Keratinocyte (primary cell): ENCODE measurements at regions not wholly inside any gene's neighbourhood (a gene's known extent, or its start where the extent isn't known, plus 50 kb on each side); places are given as distances from the start of the nearest gene placed in this dataset.

Experiments used
- DNase-seq: peaks from one replicate; pipeline ENCODE4 v3.0.0-alpha.2; 2011; ENCODE audit warnings: low read depth, missing footprints, low spot score
- FAIRE-seq: peaks from 2 replicates; lab custom pipeline; 2011; peaks lifted over from hg19 to GRCh38; lab: Jason Lieb, UNC
- H2AFZ ChIP-seq: 2 replicates; pipeline ENCODE4 v1.6.0; 2012; ENCODE audit warnings: low read length, control low read depth, inconsistent platforms; ENCODE audit not compliant: control insufficient read depth
- H3K27ac ChIP-seq: 2 replicates; pipeline ENCODE4 v1.5.1; 2011; ENCODE audit warnings: low read length; ENCODE audit not compliant: control insufficient read depth, insufficient read depth
- H3K27me3 ChIP-seq: 3 replicates; pipeline ENCODE4 v1.6.0; 2011; ENCODE audit warnings: low read length; ENCODE audit not compliant: control insufficient read depth, insufficient read depth; ENCODE audit errors: extremely low read depth
- H3K36me3 ChIP-seq, 2 experiments: 2 replicates in 1 of 2; 3 replicates in 1 of 2; pipeline ENCODE4 v1.5.1; 2011; ENCODE audit warnings: low read length in 2 of 2, mild to moderate bottlenecking in 1 of 2; ENCODE audit not compliant: control insufficient read depth in 2 of 2, insufficient read depth in 2 of 2; ENCODE audit errors: extremely low read depth in 1 of 2
- H3K4me1 ChIP-seq: 3 replicates; pipeline ENCODE4 v1.5.1; 2011; ENCODE audit warnings: low read length; ENCODE audit not compliant: control insufficient read depth, insufficient read depth; ENCODE audit errors: extremely low read depth
- H3K4me2 ChIP-seq: 3 replicates; pipeline ENCODE4 v1.6.0; 2011; ENCODE audit warnings: low read depth, low read length; ENCODE audit not compliant: control insufficient read depth, insufficient read depth; ENCODE audit errors: extremely low read depth
- H3K4me3 ChIP-seq, 3 experiments: fragments of 200-600 bp in 1 of 3; sonication (generic) in 1 of 3; 2 replicates in 2 of 3; 3 replicates in 1 of 3; pipeline ENCODE4 v1.5.1; 2011 to 2016; ENCODE audit warnings: low read length in 3 of 3, mild to moderate bottlenecking in 3 of 3, control low read depth in 2 of 3, inconsistent platforms in 1 of 3, low read depth in 1 of 3, mixed read lengths in 1 of 3, mixed run types in 1 of 3, moderate library complexity in 1 of 3; ENCODE audit not compliant: control insufficient read depth in 2 of 3, insufficient read depth in 2 of 3; ENCODE audit errors: extremely low read depth in 1 of 3
- H3K79me2 ChIP-seq: 2 replicates; pipeline ENCODE4 v1.6.0; 2012; ENCODE audit warnings: low read length; ENCODE audit not compliant: control insufficient read depth, insufficient read depth
- H3K9ac ChIP-seq: 3 replicates; pipeline ENCODE4 v1.6.0; 2011; ENCODE audit warnings: low read length; ENCODE audit not compliant: control insufficient read depth, insufficient read depth; ENCODE audit errors: extremely low read depth
- H3K9me1 ChIP-seq: 3 replicates; pipeline ENCODE4 v1.6.0; 2011; ENCODE audit warnings: low read length; ENCODE audit not compliant: control insufficient read depth, insufficient read depth; ENCODE audit errors: extremely low read depth
- H3K9me3 ChIP-seq: 2 replicates; pipeline ENCODE4 v1.5.1; 2012; ENCODE audit warnings: low read depth, low read length; ENCODE audit not compliant: control insufficient read depth
- H4K20me1 ChIP-seq: 3 replicates; pipeline ENCODE4 v1.6.0; 2011; ENCODE audit warnings: low read length; ENCODE audit not compliant: control insufficient read depth, insufficient read depth; ENCODE audit errors: extremely low read depth
- EZH2 ChIP-seq: IDR thresholded peaks from one replicate; pipeline ENCODE4 v1.6.1; 2012; ENCODE audit warnings: inconsistent platforms, mild to moderate bottlenecking, low read length, moderate library complexity
- dilution Hi-C: fragments of 300-500 bp; cut with MboI; formaldehyde crosslinking; loops from one replicate; pipeline ENCODE4 v1.7.0; 2020; ENCODE audit warnings: low sequenced_read_pairs; ENCODE audit not compliant: extremely low pct_ligation_motif_present
- TF ChIP-seq, protein P1 (sequence below), 3 experiments: IDR thresholded peaks in 1 of 3; conservative IDR thresholded peaks in 1 of 3; optimal IDR thresholded peaks in 1 of 3; 2 replicates in 2 of 3; 3 replicates in 1 of 3; pipeline versions ENCODE3 to v1.5.1; 2011; ENCODE audit warnings: low read length in 3 of 3, mild to moderate bottlenecking in 3 of 3, moderate library complexity in 2 of 3, control low read depth in 1 of 3, inconsistent platforms in 1 of 3; ENCODE audit not compliant: insufficient read depth in 2 of 3; ENCODE audit errors: extremely low read depth in 1 of 3

DNA sequence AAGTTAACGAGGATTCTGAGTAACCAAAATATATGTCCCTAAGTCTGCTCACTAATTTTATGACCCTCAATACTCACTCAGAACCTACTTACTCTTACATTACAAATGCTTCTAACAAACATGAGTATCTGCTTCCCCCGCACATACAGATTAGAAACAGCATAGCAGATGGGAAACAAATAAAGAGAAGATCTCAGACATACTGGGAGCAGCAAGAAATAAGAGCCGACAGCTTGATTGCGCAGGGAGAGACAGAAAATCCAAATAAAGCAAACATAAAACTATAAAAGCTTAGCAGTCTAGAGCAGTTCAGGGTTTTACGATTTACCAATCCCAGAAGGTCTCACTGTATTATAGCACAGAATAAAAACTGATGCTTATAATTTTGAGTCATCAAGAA lies 89.1 kb upstream of the DBX1 start:
- Histone ChIP-seq H3K9me3 (no peaks in the 10 kb centered on the region), H3K9me1 (no peaks in the 10 kb centered on the region), H3K4me2 (no peak overlapping the region), H4K20me1 (no peaks in the 10 kb centered on the region), H3K79me2 (no peaks in the 10 kb centered on the region), H3K27me3 (no peaks in the 10 kb centered on the region), H3K36me3 (no peaks in the 10 kb centered on the region), H3K4me3 (no peak overlapping the region), H3K27ac (no peak overlapping the region), H2AFZ (no peak overlapping the region), H3K4me1 (no peaks in the 10 kb centered on the region), H3K9ac (no peak overlapping the region)
- TF ChIP-seq EZH2, result no peak
- TF ChIP-seq, protein P1, sequence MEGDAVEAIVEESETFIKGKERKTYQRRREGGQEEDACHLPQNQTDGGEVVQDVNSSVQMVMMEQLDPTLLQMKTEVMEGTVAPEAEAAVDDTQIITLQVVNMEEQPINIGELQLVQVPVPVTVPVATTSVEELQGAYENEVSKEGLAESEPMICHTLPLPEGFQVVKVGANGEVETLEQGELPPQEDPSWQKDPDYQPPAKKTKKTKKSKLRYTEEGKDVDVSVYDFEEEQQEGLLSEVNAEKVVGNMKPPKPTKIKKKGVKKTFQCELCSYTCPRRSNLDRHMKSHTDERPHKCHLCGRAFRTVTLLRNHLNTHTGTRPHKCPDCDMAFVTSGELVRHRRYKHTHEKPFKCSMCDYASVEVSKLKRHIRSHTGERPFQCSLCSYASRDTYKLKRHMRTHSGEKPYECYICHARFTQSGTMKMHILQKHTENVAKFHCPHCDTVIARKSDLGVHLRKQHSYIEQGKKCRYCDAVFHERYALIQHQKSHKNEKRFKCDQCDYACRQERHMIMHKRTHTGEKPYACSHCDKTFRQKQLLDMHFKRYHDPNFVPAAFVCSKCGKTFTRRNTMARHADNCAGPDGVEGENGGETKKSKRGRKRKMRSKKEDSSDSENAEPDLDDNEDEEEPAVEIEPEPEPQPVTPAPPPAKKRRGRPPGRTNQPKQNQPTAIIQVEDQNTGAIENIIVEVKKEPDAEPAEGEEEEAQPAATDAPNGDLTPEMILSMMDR (optimal IDR thresholded peaks at IDR 0.05 in 1 of 3, IDR thresholded peaks at IDR 0.05 in 1 of 3, conservative IDR thresholded peaks at IDR 0.05 in 1 of 3; ENCODE audit: extremely low read depth in 1 of 3, insufficient read depth in 2 of 3, low read length in 3 of 3), result no peak
- DNase-seq (no peak), FAIRE-seq (no peak)
- dilution Hi-C loops, result no loop called here

DNA sequence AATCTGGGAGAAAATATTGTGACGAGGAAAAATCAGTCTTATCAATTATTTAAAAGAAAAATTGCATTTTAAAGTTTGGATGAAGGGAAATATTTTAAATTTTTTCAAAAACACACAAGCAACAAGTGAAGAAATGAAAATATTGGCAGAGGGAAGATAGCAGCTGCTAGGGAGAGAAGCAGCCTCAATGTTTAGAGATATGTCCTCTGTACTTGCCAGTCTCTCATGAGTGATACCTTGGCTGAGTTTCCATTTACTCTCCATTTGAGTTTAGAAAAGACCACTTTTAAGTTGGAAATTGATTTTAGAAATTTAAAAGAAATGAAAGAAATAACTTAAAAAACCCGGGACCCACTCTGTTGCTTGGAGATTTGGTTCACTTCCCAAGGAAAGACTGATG lies 88.6 kb upstream of the DBX1 start:
- FAIRE-seq (no peak), DNase-seq (no peak)
- H3K27ac ChIP-seq, result no peak overlapping the region
- no peaks in the 10 kb centered on the region for H3K9me3 ChIP-seq
- dilution Hi-C loops, result no loop called here
- H3K9me1 ChIP-seq, result no peaks in the 10 kb centered on the region
- H3K4me1 ChIP-seq, result no peaks in the 10 kb centered on the region
- H3K27me3 ChIP-seq, result no peaks in the 10 kb centered on the region
- H3K9ac ChIP-seq, result no peak overlapping the region
- H4K20me1 ChIP-seq, result no peaks in the 10 kb centered on the region
- H3K4me2 ChIP-seq, result no peak overlapping the region
- H3K36me3 ChIP-seq, result no peaks in the 10 kb centered on the region
- H3K4me3 ChIP-seq, result no peak overlapping the region
- no peak overlapping the region for H2AFZ ChIP-seq
- H3K79me2 ChIP-seq, result no peaks in the 10 kb centered on the region
- TF ChIP-seq EZH2, result no peak
- TF ChIP-seq, protein P1 (optimal IDR thresholded peaks at IDR 0.05 in 1 of 3, IDR thresholded peaks at IDR 0.05 in 1 of 3, conservative IDR thresholded peaks at IDR 0.05 in 1 of 3; ENCODE audit: extremely low read depth in 1 of 3, insufficient read depth in 2 of 3, low read length in 3 of 3), result no peak
